Retinal pigment epithelial cell (primary cell): ENCODE measurements at regions not wholly inside any gene's neighbourhood (a gene's known extent, or its start where the extent isn't known, plus 50 kb on each side); places are given as distances from the start of the nearest gene placed in this dataset.

Source experiments
- DNase-seq: peaks from one replicate; pipeline ENCODE4 v3.0.0-alpha.2; 2010; ENCODE audit warnings: low read depth
- H3K4me3 ChIP-seq: 2 replicates; pipeline ENCODE4 v1.5.1; 2011; ENCODE audit warnings: mild to moderate bottlenecking, low read length, control low read depth, moderate library complexity
- TF ChIP-seq, protein P1 (sequence below): conservative IDR thresholded peaks from 2 replicates; pipeline ENCODE4 v1.5.1; 2011; ENCODE audit warnings: low read depth, low read length, control low read depth, inconsistent platforms

DNA sequence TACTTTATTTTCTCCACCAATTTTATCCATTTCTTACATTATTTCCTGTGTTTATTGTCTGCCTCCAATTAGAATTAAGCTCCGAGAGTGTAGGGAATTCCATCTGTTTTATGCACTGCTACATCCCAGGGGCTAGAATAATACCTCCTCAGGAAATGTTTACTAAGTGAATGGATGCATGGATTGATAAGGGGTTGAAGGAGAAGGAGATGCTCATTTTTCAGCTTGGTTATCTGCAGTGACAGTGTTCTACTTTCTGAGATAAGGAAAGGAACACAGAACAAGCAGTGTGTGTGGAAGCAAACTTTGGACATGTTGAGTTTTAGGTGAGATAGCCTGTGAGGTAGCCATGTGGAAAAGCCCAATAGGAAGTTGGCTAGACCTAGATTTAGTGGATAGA lies 164.6 kb upstream of the HMGA2 start:
- DNase-seq = no peak
- TF ChIP-seq, protein P1, sequence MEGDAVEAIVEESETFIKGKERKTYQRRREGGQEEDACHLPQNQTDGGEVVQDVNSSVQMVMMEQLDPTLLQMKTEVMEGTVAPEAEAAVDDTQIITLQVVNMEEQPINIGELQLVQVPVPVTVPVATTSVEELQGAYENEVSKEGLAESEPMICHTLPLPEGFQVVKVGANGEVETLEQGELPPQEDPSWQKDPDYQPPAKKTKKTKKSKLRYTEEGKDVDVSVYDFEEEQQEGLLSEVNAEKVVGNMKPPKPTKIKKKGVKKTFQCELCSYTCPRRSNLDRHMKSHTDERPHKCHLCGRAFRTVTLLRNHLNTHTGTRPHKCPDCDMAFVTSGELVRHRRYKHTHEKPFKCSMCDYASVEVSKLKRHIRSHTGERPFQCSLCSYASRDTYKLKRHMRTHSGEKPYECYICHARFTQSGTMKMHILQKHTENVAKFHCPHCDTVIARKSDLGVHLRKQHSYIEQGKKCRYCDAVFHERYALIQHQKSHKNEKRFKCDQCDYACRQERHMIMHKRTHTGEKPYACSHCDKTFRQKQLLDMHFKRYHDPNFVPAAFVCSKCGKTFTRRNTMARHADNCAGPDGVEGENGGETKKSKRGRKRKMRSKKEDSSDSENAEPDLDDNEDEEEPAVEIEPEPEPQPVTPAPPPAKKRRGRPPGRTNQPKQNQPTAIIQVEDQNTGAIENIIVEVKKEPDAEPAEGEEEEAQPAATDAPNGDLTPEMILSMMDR = no peak
- no peak overlapping the region for H3K4me3 ChIP-seq

DNA sequence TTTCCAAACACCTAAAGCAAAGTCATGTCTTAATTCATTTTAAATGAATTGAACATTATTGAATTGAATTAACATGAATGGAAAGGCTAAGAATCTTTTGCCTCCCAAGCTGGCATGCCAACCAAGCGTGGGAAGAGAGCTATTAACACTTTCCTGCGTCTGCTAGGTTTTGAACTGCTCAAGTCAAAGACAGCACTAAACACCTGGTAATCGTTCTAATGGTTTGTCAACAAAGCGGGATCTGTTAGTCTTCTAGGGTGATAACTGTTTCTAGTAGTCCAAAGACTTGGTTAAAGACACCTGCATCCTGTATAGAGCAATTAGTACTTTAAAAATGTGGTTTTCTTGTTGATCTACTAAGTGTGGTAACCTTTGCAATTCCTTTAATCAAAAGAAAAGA lies 164.2 kb upstream of the HMGA2 start:
- DNase-seq = no peak
- TF ChIP-seq, protein P1 = no peak
- no peak overlapping the region for H3K4me3 ChIP-seq

GRCh38 chr12:65660836-65661235 lies 163.4 kb upstream of the HMGA2 start:
- TF ChIP-seq, protein P1 = no peak
- H3K4me3 ChIP-seq = no peak overlapping the region
- DNase-seq = no peak

DNA sequence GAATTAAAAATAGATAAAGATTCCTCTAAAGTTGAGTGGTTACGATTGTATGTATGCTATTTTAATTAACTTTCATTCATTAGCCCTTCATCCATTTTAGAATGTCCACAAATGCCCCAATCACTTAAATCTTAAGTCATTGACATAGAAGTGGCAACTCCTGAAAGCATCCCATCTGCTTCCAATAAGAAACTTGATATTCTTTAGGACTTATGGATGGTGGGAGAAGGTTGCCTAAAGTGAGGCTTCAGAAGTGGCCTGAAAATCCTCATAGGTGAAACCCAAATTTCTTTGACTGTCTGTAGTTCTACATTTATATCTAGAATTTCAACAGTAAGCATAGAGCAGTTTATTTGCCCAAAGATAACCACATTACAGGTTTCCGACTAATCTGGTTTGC lies 161.7 kb upstream of the HMGA2 start:
- TF ChIP-seq, protein P1 = no peak
- H3K4me3 ChIP-seq = no peak overlapping the region
- DNase-seq = no peak

GRCh38 chr12:65663097-65663496 lies 161.2 kb upstream of the HMGA2 start:
- H3K4me3 ChIP-seq = no peak overlapping the region
- no peak for DNase-seq

GRCh38 chr12:65663648-65664047 lies 160.6 kb upstream of the HMGA2 start:
- no peak overlapping the region for H3K4me3 ChIP-seq
- TF ChIP-seq, protein P1 = no peak
- no peak for DNase-seq

More at GRCh38 chr12:65663097-65663496, 161.2 kb upstream of the HMGA2 start:
- TF ChIP-seq, protein P1 = no peak

GRCh38 chr12:65664715-65665250 lies 159.5 kb upstream of the HMGA2 start:
- no peak for DNase-seq
- TF ChIP-seq, protein P1 = no peak

More at GRCh38 chr12:65664715-65665250, 159.5 kb upstream of the HMGA2 start:
- H3K4me3 ChIP-seq = no peak overlapping the region
